ENCODE measurements at regions not wholly inside any gene's neighbourhood (a gene's known extent, or its start where the extent isn't known, plus 50 kb on each side); places are given as distances from the start of the nearest gene placed in this dataset.
A peak's percentile ranks its signal among the peaks of the same experiment; 100 is the strongest.
"Not testable (repeated sequence)": the region's sequence is repeated elsewhere in the genome, so short reads cannot be mapped to it uniquely, and the experiment has no call there.

DNA sequence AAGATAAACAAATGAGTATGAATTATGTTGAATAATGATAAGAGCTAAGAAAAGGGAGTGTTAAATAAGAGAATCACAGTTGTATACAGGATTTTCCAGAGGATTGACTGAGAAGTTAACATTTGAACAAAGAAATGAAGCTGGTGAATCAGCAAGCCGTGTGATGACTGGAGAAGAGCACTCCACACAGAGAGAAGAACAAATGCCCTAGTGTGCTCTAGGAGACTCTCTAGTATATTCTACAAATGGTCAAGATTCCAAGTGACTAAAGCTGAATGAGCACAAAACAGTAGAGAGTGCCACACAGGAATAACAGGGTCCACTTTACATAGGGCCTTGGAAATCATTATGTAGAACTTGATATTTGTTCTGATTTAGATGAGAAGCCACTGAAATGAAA, 587.1 kb upstream of the ATXN7L3B start:
- DNase-seq (ENCODE audit: low read depth in 2 of 2) = no peak

DNA sequence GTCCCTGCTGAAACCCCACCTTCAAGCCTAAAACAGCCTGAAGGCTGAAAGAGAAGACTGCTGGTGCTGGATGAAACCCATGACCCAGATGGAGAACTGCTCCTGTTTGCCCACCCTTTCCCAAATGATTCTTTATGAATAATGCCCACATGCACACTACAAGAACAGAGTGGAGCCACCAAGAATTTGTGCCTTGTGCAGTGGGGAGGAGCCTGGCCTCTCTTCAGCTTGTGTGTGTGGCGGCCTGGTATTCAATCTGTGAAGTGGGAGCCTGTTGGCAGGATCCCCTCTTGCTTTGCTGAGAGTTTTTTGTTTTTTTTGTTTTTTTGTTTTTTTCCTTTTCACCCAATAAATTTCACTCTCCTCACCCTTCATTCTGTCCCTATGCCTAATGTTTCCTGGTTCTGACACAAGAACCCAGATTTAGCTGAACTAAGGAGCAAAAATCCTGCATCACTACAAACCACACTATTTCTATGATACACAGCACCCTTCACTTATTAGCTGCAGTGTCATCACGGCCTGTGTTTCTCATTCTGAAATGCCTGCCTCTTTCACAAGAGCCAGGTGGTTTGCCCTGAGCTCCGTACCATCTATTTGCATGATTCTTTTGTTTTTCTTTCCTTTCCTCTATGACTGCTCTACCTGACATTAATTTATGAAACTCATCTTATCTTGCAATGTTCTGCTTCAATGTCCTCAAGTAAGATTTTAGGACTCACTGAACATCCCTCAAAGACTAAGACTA, 585.5 kb upstream of the ATXN7L3B start:
- no peak for DNase-seq (ENCODE audit: low read depth in 2 of 2)

DNA sequence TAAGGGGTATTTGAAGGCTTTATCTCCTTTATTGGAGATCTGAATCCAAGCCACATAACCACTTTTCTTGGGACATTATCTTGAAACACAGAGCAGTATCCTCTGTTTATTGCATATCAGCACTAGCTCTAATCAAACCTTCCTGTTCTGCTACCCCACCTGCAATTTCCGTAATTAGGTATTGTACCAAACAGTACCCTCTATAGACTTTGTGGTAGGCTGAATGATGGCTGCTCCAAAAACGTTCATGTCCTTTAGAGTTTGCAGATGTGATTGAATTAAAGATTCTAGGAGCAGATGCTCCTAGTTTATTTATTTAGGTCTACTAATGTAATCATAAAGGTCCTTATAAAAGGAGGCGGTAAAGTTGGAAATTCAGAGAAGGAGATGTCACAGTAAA, 573.0 kb upstream of the ATXN7L3B start:
- no peak for DNase-seq (ENCODE audit: low read depth in 2 of 2)

DNA sequence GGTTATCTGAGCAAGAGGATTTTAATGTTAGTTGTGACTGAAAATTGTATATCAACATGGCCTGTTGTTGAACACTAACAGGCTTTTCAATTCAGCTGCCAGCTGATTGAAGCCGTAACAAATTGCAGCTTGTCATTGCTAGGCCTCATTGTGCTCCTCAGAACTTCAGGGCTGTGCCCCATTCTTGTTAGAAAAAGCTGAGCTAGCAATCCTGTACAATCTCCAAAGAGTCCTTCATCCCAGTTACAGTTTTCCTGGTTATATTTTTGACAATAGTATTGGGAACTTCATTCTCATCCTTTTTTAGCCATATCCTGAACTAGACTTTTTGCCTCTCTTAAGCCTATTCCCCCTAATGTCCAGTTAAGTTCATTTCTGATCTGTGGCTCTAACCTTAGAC, 564.1 kb upstream of the ATXN7L3B start:
- no peak for DNase-seq (ENCODE audit: low read depth in 2 of 2)

DNA sequence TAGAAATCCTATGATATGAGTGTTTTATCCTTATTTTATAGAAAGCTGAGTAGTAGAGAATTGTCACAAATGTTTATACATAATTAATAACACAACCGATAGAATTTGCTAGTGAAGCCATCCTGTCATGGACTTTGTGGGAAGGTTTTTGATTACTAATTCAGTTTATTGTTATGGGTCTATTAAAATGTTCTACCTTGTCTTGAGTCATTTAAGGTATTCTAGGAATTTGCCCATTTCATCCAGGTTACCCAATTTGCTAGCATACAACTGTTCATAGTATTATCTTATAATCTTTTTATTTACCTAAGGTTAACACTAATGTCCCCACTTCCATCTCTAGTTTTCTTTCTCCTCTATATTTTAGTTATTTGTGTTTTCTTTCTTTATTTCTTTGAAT, 553.1 kb upstream of the ATXN7L3B start:
- no peak for DNase-seq (ENCODE audit: low read depth in 2 of 2)

DNA sequence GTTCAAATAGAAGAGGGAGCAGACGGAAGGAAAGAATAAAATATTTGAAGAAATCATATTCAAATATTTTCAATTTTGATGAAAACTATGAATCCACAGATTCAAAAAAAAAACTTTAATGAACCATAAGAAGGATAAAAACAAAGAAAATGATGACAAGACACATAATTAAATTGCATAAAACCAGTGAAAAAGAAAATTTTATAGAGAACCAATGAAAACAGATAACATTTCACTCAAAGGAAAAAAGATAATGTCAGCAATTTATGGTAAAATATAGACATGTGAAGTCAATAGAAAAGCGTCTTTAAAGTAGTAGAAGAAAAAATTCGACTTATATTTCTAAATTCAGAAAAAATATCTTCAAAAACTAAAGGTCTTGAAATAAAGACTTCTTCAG, 546.5 kb upstream of the ATXN7L3B start:
- no peak for DNase-seq (ENCODE audit: low read depth in 2 of 2)

DNA sequence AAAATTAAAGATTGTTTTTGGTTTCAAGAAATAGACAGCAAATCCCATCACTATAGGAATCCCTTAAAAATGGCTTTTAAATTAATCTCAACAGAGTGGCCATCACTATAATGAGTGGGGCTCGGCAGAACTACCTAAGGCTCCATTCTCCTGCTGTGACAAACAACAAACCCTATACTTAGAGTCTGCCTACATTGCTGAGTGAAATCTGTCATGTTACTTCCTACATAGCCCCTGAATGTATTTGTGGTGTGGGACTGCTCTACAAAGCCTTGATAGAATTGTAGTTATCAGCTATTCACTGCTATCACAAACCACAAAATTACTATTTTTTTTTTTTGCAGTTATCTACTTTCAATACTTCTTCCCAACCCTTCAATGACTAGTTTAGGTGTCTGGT, 538.7 kb upstream of the ATXN7L3B start:
- no peak for DNase-seq (ENCODE audit: low read depth in 2 of 2)

DNA sequence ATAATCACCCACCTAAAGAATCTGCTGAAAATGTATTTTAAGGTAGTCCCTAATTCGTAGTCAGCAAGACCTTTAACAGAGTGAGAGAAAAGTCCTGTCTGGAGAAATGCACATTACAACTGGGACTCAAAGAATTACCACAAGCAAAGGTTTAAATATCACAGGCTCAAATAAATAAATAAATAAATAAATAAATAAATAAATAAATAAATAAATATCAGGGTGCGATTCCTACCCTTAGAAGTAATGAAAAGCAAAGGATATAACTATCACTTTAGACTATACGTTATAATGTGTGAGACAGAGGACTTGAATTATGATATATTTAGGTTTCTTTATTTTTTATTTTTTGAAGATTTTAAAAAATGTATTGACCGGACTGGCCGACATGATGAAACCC, 522.5 kb upstream of the ATXN7L3B start:
- no peak for DNase-seq (ENCODE audit: low read depth in 2 of 2)

DNA sequence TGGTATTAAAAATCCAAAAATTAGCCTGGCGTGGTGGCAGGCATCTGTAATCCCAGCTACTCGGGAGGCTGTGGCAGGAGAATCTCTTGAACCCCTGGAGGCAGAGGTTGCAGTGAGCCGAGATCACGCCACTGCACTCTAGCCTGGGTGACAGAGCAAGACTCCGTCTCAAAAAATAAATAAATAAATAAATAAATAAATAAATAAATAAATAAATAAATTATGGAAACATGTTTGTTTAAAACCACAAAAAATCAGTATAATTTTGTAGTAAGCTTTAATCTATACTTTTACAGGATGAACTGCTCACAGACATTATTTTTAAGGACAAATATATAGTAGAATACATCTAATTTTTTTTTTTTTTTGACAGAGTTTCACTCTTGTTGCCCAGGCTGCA, 521.3 kb upstream of the ATXN7L3B start:
- DNase-seq (ENCODE audit: low read depth in 2 of 2) = not testable (repeated sequence)

DNA sequence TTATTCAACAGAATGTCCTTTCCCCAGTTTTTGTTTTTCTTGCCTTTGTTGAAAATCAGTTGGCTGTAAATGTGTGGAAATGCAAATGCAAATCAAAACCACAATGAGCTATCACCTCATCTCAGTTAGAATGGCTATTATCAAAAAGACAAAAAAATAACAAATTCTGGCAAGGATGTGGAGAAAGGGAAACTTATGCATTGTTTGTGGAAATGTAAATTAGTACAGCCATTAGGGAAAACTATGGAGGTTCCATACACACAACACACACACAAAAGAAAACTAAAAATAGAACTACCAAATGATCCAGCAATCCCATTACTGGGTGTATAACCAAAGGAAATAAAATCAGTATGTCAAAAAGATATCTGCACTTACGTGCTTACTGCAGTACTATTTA, 518.8 kb upstream of the ATXN7L3B start:
- DNase-seq (ENCODE audit: low read depth in 2 of 2) = no peak

DNA sequence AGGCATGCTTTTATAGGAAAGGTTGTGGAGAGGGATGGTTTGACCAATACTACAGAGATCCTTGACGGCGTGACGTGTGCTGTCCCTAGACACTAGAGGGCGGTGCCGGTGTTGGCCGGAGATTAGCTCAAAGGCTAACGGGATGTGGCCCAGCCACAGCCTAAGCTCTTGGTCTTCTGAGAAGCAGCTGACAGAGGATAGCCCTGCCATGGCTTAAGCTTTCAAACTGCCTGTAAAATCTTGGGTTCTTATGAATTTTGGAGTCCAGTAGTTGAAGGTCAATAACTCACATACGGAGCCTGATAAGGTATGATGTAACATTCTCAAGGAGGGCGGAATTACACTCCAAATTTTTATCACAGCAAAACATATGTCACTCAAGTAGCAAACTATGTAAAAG, 515.7 kb upstream of the ATXN7L3B start:
- DNase-seq (ENCODE audit: low read depth in 2 of 2) = peak in 1 of 2 donors; percentile 1

DNA sequence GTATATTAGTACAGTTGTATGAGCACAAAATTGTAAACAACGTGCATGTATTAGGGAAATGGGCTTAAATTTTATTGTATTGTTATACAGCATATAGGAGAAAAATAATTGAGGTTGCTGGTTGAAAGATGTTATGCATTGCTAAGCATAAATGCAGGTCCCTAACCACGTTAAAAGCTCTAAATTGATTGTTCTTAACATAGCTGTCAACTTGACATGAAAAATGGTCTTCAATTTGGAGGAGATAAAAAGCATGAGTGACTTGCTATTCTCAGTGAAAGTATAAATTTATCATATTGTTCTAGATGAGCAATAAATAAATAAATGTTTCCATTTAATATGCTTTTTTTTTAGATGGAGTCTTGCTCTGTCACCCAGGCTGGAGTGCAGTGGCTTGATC, 506.6 kb upstream of the ATXN7L3B start:
- DNase-seq (ENCODE audit: low read depth in 2 of 2) = no peak

DNA sequence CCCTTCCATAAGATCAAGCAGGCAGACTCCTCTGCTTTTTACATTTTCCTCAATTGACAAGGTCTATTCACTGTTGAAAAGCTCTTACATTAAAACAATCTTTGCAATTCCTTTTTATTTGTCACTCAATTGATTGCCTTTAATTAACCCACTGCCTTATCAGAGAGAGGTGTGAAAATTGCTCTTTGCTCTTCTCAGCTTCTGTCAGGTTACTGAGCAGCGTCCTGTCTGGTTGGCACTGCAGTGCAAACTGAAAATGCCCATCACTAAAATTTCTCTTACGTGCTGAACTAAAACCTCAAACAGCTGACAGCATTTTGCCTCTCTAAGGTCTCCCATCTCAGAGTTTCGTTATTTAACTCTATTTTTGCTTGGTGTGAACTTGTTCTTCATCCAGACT, 504.1 kb upstream of the ATXN7L3B start:
- no peak for DNase-seq (ENCODE audit: low read depth in 2 of 2)

DNA sequence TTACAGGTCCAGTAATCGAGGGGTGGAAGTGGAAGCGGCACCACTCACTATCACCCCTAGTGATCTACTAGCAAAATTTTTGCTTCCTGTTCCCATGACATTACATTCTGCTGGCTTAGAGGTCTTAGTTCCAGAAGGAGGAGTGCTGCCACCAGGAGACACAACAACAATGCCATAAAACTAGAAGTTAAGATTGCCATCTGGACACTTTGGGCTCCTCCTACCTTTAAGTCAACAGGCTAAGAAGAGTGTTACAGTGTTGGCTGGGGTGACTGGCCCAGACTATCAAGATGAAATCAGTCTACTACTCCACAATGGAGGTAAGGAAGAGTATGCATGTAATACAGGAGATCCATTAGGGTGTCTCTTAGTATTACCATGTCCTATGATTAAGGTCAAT, 498.5 kb upstream of the ATXN7L3B start:
- DNase-seq (ENCODE audit: low read depth in 2 of 2) = not testable (repeated sequence)

DNA sequence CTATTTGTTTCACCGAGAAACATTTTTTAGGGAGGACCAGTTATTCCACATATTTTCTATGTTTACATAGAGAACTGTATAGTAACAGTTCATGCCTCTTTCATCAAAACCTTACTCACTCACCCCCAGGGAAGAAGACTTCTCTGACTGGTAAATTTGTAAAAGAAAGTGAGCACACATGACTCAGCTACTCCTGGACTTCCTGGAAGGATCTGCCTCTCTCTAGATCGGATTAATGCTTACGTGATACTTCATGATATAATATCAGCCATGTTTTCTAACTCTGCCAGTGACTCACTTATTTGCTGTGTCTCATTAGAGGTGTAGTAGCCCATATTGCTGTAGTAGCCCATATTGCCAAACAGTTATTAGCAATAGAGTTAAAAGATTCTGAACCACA, 494.3 kb upstream of the ATXN7L3B start:
- DNase-seq (ENCODE audit: low read depth in 2 of 2) = no peak

DNA sequence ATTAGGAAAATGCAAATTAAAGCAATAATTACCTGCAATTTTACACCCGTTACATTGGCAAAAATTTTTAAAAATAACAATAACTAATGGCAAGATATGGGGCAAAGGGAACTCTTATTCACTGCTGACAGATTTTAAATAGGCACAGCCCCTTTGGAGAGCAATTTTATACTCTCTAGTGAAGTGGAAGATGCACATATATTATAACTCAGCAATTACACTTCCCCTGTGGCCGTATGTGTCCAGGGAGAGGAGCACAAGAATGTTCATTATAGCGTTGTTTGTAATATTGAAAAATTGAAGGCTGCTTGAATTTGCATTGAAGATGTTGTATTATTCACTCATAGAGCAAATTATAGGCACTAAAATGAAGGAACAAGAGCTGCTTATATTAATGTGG, 488.3 kb upstream of the ATXN7L3B start:
- DNase-seq (ENCODE audit: low read depth in 2 of 2) = no peak

DNA sequence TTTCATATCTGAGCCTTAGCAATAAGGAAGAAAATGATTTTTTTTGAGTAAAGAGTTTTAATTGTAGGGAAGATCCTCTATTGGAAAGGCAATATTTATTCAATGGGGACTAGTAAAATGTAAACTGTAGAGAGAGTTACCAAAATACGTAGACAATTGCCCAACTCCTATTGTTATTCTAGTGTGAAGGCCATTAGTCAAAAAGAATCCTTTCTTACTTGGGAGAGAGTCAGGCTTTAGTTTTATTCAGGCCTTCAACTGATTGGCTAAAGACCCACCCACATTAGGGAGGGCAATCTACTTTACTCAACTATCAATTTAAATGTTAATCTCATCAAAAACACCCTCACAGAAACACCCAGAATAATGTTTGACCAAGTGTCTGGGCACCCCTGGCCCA, 485.8 kb upstream of the ATXN7L3B start:
- DNase-seq (ENCODE audit: low read depth in 2 of 2) = no peak

DNA sequence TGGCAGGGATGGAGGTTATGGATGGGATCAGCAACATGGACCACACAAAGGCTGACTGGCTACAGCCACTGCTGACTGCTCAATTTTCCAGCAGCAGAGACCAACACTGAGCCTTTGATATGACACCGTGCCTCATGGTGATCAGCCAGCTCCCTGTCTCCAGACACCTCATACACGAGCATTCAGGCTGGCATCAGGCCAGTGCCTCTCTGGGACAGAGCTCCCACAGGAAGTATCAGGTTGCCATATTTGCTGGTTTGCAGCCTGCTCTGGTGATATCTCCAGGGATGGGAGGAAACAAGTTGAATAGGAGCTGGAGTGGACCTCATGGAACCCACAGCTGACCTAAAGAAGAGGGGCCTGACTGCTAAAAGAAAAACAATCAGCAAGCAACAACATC, 471.2 kb upstream of the ATXN7L3B start:
- DNase-seq (ENCODE audit: low read depth in 2 of 2) = no peak

DNA sequence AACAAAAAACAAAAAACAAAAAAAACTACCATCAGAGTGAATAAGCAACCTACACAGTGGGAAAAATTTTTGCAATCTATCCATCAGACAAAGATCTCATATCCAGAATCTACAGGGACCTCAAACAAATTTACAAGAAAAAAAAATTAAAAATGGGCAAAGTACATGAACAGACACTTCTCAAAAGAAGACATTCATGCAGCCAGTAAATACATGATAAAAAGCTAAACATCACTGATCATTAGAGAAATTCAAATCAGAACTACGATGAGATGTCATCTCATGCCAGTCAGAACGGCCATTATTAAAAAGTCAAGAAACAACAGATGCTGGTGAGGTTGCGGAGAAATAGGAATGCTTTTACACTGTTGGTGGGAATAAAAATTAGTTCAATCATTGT, 466.5 kb upstream of the ATXN7L3B start:
- DNase-seq (ENCODE audit: low read depth in 2 of 2) = no peak

DNA sequence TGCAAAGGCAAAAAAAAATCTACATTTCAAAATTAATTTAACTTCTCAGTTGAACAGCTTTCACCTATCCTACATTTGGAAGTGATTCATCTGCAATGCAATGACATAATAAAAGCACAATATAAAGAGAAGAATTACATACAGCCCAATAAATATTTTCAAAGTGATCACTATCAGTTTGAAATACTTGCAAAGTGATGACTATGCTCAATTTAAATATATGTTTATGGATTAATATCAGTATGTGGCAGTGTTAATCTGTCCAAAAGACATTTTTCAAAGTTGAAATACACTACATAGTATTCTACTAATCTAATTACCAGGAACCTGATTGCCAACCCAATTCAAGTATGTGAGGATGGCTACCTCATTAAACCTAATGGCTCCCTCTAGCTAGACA, 460.7 kb upstream of the ATXN7L3B start:
- no peak for DNase-seq (ENCODE audit: low read depth in 2 of 2)

DNA sequence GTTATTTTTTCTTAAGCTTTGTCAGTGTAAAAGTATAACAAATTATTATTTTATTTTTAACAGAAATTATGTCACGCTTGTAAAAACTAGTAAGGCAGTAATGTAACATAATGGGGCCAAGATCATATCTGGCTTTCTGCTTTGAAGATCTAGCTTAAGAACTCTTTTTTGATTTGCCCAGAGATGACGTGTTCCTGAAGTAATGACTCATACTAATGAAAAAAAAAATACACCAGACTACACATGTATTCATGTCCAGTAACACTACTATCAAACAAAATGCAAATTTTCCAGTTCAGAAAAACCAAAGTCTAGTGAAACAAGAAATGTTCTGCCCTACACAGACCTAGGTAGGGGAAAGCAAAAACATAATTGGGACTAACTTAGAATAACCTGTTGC, 432.2 kb upstream of the ATXN7L3B start:
- DNase-seq (ENCODE audit: low read depth in 2 of 2) = no peak

DNA sequence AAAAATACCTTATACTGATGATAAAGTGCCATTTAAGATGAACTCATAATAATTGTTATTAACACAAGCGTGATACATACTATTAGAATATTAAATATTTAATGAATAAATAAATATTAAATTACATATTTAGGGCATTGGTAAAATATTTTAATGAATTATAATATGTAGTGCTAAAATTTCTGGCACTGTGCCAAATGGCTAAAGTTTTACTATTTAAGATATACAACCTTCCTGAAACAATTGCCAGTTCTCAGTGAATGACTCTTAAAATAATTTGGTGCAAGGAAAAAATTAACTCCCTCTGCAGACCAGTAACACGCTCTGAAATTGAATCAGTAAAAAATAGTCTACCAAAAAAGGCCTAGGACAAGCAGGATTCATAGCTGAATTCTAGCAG, 428.9 kb upstream of the ATXN7L3B start:
- no peak for DNase-seq (ENCODE audit: low read depth in 2 of 2)

DNA sequence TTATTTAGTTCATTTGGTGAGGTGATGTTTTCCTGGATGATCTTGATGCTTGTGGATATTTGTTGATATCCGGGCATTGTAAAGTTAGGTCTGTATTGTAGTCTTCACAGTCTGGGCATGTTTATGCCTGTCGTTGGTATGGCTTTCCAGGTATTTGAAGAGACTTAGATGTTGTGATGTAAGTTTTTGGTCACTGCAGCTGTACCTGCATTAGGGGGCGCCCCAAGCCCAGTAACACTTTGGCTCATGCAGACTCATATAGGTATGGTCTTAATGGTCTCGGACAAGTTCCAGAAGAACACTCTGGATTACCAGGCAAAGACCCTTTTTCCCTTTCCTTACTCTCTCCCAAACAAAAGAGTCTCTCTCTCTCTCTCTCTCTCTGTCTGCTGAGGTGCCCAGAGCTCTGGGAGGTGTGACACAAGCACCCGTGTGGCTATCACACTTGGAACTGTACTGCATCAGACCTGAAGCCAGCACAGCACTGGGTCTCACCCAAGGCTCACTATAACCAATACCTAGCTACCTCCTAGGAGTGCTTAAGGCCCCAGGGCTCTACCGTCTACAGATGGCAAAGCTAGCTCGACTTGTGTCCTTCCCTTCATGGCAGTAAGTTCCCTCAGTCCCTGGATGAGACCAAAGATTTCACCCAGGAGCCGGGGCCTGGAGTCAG, 425.8 kb upstream of the ATXN7L3B start:
- no peak for DNase-seq (ENCODE audit: low read depth in 2 of 2)

Data from stimulated activated CD8-positive, alpha-beta memory T cell treated with anti-CD3 and anti-CD28 coated beads, Interleukin-15, amount 100 ng/mL, for 48 hours (primary cell).